Liver (tissue), 3 donors: ENCODE measurements at regions not wholly inside any gene's neighbourhood (a gene's known extent, or its start where the extent isn't known, plus 50 kb on each side); places are given as distances from the start of the nearest gene placed in this dataset.

Experiments
- HNF4G ChIP-seq: IDR thresholded peaks from 2 replicates; pipeline ENCODE4 v1.6.1; 2016; ENCODE audit warnings: antibody characterized with exemption
- SP1 ChIP-seq: IDR thresholded peaks from 2 replicates; pipeline ENCODE4 v1.6.1; 2018; ENCODE audit warnings: antibody characterized with exemption, mild to moderate bottlenecking
- TAF1 ChIP-seq: conservative IDR thresholded peaks from 2 replicates; pipeline ENCODE4 v1.6.1; 2016; ENCODE audit warnings: antibody characterized with exemption, mild to moderate bottlenecking
- TF ChIP-seq, protein P1 (sequence below): fragments of 150-350 bp; IDR thresholded peaks from 2 replicates; pipeline ENCODE4 v1.5.1; 2017; ENCODE audit warnings: improper control_type of control experiment, low read depth, low read length; ENCODE audit not compliant: missing input control
- donor health status: healthy.
- donor health status: healthy.

DNA sequence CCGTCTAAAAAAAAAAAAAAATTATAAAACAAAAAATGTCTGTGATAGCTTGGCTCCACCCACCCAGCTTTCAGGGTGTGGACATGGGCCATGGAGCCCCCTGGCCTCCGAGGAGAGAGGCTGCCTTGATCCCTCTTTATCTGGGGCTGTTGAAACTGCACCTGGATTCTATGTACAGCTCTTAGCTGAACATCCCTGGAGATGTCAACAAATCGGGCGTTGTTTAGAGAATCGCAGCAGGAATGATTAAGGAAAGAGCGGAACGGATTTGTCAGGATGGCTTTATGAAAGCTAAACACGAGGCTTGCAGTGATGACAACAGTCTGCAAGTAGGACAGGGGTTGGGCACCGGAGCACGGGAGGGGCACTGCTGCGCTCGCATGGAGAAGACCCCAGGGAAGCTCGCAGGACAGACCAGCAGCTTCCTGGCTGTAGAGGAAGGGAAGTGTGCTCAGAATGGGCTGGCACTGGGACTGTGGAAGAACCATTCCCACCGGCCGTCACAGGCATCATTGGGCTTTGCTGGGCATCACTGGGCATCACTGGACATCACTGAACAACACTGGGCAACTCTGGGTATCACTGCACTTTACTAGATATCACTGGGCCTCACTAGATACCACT lies 195.8 kb upstream of the FOXF1 start:
- TF ChIP-seq, protein P1, sequence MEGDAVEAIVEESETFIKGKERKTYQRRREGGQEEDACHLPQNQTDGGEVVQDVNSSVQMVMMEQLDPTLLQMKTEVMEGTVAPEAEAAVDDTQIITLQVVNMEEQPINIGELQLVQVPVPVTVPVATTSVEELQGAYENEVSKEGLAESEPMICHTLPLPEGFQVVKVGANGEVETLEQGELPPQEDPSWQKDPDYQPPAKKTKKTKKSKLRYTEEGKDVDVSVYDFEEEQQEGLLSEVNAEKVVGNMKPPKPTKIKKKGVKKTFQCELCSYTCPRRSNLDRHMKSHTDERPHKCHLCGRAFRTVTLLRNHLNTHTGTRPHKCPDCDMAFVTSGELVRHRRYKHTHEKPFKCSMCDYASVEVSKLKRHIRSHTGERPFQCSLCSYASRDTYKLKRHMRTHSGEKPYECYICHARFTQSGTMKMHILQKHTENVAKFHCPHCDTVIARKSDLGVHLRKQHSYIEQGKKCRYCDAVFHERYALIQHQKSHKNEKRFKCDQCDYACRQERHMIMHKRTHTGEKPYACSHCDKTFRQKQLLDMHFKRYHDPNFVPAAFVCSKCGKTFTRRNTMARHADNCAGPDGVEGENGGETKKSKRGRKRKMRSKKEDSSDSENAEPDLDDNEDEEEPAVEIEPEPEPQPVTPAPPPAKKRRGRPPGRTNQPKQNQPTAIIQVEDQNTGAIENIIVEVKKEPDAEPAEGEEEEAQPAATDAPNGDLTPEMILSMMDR: no peak
- TF ChIP-seq HNF4G: no peak
- no peak for TF ChIP-seq TAF1
- TF ChIP-seq SP1: no peak
